PFSK-1 (cell line): ENCODE measurements at regions not wholly inside any gene's neighbourhood (a gene's known extent, or its start where the extent isn't known, plus 50 kb on each side); places are given as distances from the start of the nearest gene placed in this dataset.

Source experiments
- FOXP2 ChIP-seq: optimal IDR thresholded peaks from 2 replicates; pipeline ENCODE3; 2011; ENCODE audit warnings: borderline replicate concordance, control low read depth, inconsistent platforms; ENCODE audit not compliant: insufficient read depth; ENCODE audit errors: extremely low read length, extremely low read depth
- POLR2AphosphoS5 ChIP-seq: IDR thresholded peaks from 2 replicates; pipeline ENCODE4 v1.6.1; 2012; ENCODE audit warnings: low read depth, mild to moderate bottlenecking, control low read depth, low read length, moderate library complexity
- SIN3A ChIP-seq: IDR thresholded peaks from 2 replicates; pipeline ENCODE4 v1.6.1; 2012; ENCODE audit warnings: mild to moderate bottlenecking, low read length, moderate library complexity, borderline replicate concordance; ENCODE audit not compliant: insufficient read depth
- TAF1 ChIP-seq: IDR thresholded peaks from 2 replicates; pipeline ENCODE4 v1.6.1; 2012; ENCODE audit warnings: low read length, control low read depth, borderline replicate concordance; ENCODE audit not compliant: insufficient read depth
- TF ChIP-seq, protein P1 (sequence below), 2 experiments: IDR thresholded peaks; 2 replicates each; pipeline versions ENCODE4 v1.6.1 to v1.8.0; 2011 to 2012; ENCODE audit warnings: low read depth in 2 of 2, low read length in 2 of 2, control low read depth in 1 of 2, inconsistent platforms in 1 of 2, mild to moderate bottlenecking in 1 of 2, moderate library complexity in 1 of 2; ENCODE audit not compliant: insufficient read depth in 1 of 2

DNA sequence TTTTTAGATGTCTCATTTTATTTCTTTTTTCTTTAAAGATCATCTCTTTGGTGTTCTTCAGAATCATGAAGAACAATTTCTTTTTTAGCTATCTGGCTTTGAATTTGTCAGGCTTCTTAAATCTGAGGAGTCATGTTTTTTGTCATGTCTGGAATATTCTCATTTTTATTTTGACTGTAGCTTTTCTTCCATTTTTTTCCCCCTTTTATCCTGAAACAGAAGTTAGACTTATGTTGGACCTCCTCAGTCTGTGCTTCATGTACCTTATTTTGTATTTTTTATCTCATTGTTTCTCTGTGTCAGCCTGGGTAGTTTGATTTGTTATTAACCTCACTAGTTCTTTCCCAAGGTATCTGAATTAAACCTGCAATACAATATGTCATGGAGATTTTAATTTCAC lies 319.2 kb upstream of the ADGRL4 start:
- TF ChIP-seq TAF1 = no peak
- TF ChIP-seq POLR2AphosphoS5 = no peak
- no peak for TF ChIP-seq FOXP2
- TF ChIP-seq, protein P1, sequence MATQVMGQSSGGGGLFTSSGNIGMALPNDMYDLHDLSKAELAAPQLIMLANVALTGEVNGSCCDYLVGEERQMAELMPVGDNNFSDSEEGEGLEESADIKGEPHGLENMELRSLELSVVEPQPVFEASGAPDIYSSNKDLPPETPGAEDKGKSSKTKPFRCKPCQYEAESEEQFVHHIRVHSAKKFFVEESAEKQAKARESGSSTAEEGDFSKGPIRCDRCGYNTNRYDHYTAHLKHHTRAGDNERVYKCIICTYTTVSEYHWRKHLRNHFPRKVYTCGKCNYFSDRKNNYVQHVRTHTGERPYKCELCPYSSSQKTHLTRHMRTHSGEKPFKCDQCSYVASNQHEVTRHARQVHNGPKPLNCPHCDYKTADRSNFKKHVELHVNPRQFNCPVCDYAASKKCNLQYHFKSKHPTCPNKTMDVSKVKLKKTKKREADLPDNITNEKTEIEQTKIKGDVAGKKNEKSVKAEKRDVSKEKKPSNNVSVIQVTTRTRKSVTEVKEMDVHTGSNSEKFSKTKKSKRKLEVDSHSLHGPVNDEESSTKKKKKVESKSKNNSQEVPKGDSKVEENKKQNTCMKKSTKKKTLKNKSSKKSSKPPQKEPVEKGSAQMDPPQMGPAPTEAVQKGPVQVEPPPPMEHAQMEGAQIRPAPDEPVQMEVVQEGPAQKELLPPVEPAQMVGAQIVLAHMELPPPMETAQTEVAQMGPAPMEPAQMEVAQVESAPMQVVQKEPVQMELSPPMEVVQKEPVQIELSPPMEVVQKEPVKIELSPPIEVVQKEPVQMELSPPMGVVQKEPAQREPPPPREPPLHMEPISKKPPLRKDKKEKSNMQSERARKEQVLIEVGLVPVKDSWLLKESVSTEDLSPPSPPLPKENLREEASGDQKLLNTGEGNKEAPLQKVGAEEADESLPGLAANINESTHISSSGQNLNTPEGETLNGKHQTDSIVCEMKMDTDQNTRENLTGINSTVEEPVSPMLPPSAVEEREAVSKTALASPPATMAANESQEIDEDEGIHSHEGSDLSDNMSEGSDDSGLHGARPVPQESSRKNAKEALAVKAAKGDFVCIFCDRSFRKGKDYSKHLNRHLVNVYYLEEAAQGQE (IDR thresholded peaks at IDR 0.05; ENCODE audit: insufficient read depth in 1 of 2, low read depth in 2 of 2, low read length in 2 of 2) = no peak
- no peak for TF ChIP-seq SIN3A

DNA sequence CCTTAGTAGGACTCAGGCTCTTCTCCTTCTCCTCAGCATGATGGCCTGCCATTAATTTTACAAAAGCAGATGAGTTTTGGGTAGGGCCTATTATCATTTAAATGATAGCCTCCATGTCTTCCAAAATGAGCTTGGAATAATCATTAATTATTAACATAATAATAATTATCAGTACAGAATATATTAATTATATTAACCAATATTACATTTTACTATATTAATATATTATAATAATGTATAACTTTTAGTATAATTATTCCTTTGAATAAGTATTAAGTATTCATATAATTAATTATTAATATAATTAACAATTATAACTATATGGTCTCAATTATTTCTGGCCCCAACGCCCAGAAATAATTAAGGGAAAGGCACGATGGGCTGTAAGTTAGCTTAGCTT lies 318.6 kb upstream of the ADGRL4 start:
- TF ChIP-seq TAF1 (no peak), FOXP2 (no peak), SIN3A (no peak), POLR2AphosphoS5 (no peak)
- TF ChIP-seq, protein P1 (IDR thresholded peaks at IDR 0.05; ENCODE audit: insufficient read depth in 1 of 2, low read depth in 2 of 2, low read length in 2 of 2) = no peak

DNA sequence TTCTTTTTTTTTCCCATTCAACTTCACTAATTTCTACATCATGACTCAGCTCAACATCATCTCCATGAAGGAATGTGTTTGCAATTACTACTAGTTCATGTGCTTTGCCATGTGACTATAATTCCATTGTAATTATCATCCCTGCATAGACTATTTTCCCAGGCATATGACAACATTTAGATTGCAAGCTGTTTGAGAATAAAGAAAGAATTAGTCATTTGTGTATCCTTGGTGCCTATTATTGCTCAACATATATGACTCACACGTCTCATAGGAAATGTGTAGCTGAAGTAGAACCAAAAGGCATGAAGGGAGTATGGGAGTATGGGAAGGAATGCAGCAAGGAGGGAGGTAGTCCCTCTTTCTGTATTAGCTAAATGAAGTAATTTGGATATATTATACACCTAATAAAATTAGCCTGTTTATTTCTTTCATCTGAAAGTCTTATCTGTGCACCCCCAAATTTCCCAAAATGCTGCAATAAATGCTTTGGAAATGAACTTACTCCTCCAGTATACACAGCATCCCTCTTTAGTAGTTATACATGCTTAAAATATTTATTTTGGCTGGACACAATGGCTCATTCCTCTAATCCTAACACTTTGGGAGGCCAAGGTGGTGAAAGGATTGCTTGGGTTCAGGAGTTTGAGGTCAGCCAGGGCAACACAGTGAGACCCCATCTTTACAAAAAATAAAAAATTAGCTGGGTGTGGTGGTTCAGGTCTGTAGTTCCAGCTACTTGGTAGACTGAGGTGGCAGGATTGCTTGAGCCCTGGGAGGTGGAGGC lies 316.9 kb upstream of the ADGRL4 start:
- peak; percentile 26; the same call in 1 of the 2 replicates for TF ChIP-seq TAF1
- TF ChIP-seq, protein P1 (IDR thresholded peaks at IDR 0.05; ENCODE audit: insufficient read depth in 1 of 2, low read depth in 2 of 2, low read length in 2 of 2) = no peak

DNA sequence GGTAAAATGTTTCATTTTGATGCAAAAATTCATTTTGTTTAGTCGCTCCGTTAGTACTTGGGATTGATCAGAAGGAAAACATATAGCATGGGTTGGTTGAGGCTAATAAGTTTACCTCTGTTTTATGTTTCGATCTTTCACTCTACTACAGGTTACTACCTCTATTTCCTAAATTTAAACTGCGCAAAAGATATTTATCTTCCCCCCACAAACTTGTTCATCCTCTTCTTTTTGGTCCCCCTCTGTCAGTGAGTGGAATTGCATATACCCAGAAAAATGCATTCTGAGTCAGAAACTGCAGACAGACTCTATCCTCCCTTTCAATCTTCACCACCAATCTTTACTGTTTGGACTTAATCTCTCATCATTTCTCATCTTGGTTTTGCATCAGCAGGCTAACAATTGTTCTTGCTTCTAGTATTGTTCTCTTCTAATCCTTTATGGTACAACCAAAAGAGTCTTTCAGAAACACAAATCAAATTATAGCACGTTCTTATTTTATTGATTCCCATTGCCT lies 316.0 kb upstream of the ADGRL4 start:
- TF ChIP-seq FOXP2 = no peak
- TF ChIP-seq POLR2AphosphoS5 = no peak
- TF ChIP-seq TAF1 = no peak
- TF ChIP-seq, protein P1 (IDR thresholded peaks at IDR 0.05; ENCODE audit: insufficient read depth in 1 of 2, low read depth in 2 of 2, low read length in 2 of 2) = no peak
- TF ChIP-seq SIN3A = no peak
